PC-3 (cell line): ENCODE measurements at regions not wholly inside any gene's neighbourhood (a gene's known extent, or its start where the extent isn't known, plus 50 kb on each side); places are given as distances from the start of the nearest gene placed in this dataset.

Experiments used
- EZH2 ChIP-seq: fragments of 300-600 bp; sonication (generic); IDR thresholded peaks from one replicate; pipeline ENCODE4 v1.6.1; 2017; ENCODE audit warnings: antibody characterized with exemption, mild to moderate bottlenecking, low read length; ENCODE audit not compliant: unreplicated experiment
- EZH2phosphoT487 ChIP-seq: fragments of 300-600 bp; sonication (generic); IDR thresholded peaks from 2 replicates; pipeline ENCODE4 v1.6.1; 2018; ENCODE audit warnings: mild to moderate bottlenecking, antibody characterized with exemption, low read length, borderline replicate concordance
- TF ChIP-seq, protein P1 (sequence below): fragments of 300-600 bp; sonication (generic); conservative IDR thresholded peaks from 2 replicates; pipeline ENCODE4 v1.5.1; 2017; ENCODE audit warnings: antibody characterized with exemption, low read depth, mild to moderate bottlenecking, low read length

- TF ChIP-seq, protein P1, sequence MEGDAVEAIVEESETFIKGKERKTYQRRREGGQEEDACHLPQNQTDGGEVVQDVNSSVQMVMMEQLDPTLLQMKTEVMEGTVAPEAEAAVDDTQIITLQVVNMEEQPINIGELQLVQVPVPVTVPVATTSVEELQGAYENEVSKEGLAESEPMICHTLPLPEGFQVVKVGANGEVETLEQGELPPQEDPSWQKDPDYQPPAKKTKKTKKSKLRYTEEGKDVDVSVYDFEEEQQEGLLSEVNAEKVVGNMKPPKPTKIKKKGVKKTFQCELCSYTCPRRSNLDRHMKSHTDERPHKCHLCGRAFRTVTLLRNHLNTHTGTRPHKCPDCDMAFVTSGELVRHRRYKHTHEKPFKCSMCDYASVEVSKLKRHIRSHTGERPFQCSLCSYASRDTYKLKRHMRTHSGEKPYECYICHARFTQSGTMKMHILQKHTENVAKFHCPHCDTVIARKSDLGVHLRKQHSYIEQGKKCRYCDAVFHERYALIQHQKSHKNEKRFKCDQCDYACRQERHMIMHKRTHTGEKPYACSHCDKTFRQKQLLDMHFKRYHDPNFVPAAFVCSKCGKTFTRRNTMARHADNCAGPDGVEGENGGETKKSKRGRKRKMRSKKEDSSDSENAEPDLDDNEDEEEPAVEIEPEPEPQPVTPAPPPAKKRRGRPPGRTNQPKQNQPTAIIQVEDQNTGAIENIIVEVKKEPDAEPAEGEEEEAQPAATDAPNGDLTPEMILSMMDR, result no peak
- TF ChIP-seq EZH2 (no peak), EZH2phosphoT487 (no peak)
Measured at GRCh38 chr9:118128313-118128712, 424.1 kb downstream of the TLR4 start.
